AG04449 (cell line): ENCODE measurements at regions not wholly inside any gene's neighbourhood (a gene's known extent, or its start where the extent isn't known, plus 50 kb on each side); places are given as distances from the start of the nearest gene placed in this dataset.
"Not testable (repeated sequence)": the region's sequence is repeated elsewhere in the genome, so short reads cannot be mapped to it uniquely, and the experiment has no call there.

Source experiments
- CTCF ChIA-PET: fragments of 350-600 bp; formaldehyde crosslinking; extraction: SDS; loops from one replicate; lab custom pipeline; 2021; ENCODE audit warnings: antibody characterized with exemption; lab: Yijun Ruan, JAX
- POLR2A ChIA-PET: fragments of 400-600, 350-600 bp; formaldehyde crosslinking; extraction: SDS; loops from one replicate; lab custom pipeline; 2020; ENCODE audit warnings: antibody characterized with exemption, inconsistent platforms; lab: Yijun Ruan, JAX
- DNase-seq: peaks from one replicate; pipeline ENCODE4 v3.0.0-alpha.2; 2010; ENCODE audit warnings: low read depth, low spot score
- H3K4me3 ChIP-seq: 2 replicates; pipeline ENCODE4 v1.5.1; 2011; ENCODE audit warnings: low read depth, mild to moderate bottlenecking, control low read depth, low read length
- TF ChIP-seq, protein P1 (sequence below): IDR thresholded peaks from one replicate; pipeline ENCODE4 v1.5.1; 2011; ENCODE audit warnings: mild to moderate bottlenecking, moderate library complexity, low read length, control low read depth, inconsistent platforms; ENCODE audit not compliant: insufficient read depth; ENCODE audit errors: missing control alignments

DNA sequence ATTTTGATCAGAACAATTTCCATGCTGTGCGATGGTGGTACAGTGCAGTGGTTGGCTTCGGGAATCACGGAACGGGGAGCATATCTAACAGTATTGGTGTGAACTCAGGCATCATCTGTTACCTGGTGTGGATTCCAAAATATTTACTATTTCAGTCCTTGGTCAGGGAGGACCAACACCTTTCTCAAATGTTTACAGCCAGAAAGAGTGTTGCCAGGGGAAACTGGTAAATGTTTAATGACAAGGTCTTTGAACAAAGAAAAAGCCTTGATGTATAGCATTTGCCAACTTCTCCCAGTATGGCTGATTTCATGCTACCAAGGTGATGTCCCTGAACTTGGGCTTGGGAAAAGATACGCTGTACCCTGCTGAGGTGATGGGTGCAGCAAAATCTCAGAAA is 145.6 kb upstream of the POC5 start:
- ChIA-PET POLR2A (no interaction called here), CTCF (no interaction called here)
- no peak for DNase-seq
- TF ChIP-seq, protein P1, sequence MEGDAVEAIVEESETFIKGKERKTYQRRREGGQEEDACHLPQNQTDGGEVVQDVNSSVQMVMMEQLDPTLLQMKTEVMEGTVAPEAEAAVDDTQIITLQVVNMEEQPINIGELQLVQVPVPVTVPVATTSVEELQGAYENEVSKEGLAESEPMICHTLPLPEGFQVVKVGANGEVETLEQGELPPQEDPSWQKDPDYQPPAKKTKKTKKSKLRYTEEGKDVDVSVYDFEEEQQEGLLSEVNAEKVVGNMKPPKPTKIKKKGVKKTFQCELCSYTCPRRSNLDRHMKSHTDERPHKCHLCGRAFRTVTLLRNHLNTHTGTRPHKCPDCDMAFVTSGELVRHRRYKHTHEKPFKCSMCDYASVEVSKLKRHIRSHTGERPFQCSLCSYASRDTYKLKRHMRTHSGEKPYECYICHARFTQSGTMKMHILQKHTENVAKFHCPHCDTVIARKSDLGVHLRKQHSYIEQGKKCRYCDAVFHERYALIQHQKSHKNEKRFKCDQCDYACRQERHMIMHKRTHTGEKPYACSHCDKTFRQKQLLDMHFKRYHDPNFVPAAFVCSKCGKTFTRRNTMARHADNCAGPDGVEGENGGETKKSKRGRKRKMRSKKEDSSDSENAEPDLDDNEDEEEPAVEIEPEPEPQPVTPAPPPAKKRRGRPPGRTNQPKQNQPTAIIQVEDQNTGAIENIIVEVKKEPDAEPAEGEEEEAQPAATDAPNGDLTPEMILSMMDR, result no peak
- H3K4me3 ChIP-seq, result no peak overlapping the region

DNA sequence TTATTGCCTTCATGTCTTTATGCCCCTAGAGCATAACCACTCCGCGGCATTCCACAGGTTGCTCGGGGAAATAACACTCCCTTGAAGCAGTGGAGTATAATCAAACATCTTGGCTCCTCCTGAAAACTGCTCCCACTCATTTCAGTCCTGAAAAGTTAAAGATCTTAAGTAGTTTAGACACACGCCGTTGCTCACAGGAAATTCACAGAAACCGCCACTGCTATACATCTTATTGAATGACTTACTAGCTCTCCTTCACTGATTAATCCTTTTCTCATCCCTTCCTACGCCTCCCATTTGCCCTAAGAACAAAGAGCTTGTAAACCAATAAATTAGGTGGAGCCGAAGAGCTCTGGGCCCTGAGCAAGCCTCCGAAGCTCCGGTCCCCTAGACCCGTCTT is 142.4 kb upstream of the POC5 start:
- CTCF ChIA-PET, H3K4me3 ChIP-seq, DNase-seq, POLR2A ChIA-PET: not testable (repeated sequence)

DNA sequence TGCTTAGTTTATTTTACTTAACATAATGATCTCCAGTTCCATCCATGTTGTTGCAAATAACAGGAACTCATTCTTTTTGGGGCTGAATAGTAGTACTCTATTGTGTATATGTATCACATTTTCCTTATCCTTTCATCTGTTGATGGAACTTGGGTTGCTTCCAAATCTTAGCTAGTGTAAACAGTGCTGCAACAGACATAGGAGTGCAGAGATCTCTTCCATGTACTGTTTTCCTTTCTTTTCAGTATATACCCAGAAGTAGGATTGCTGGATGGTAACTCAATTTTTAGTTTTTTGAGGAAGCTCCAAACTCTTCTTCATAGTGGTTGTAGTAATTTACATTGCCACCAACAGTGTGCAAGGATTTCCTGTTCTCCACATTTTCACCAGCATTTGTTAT is 138.8 kb upstream of the POC5 start:
- TF ChIP-seq, protein P1, result no peak
- POLR2A ChIA-PET, result no interaction called here
- no peak for DNase-seq
- H3K4me3 ChIP-seq, result no peak overlapping the region
- CTCF ChIA-PET, result no interaction called here

DNA sequence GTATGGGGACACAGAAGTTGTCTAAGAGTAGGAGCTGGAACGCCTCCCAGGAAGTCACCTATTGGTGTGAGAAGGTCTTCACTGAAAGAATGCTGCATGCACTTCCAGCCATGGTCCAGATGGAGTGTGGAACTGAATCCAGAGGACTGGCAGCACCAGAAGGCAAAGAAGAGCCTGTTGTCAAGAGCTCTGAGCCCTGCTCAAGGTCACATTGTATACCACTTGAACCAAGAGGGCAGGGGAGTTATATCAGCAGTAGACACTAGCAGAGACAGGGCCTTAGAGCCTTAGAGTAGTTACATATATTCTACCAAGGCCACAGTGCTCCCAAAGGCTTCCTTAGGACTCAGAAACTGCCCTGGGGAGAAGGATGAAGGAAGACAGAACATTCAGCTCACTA is 130.8 kb upstream of the POC5 start:
- ChIA-PET POLR2A (no interaction called here), CTCF (no interaction called here)
- no peak overlapping the region for H3K4me3 ChIP-seq
- DNase-seq, result no peak
- TF ChIP-seq, protein P1, result no peak

DNA sequence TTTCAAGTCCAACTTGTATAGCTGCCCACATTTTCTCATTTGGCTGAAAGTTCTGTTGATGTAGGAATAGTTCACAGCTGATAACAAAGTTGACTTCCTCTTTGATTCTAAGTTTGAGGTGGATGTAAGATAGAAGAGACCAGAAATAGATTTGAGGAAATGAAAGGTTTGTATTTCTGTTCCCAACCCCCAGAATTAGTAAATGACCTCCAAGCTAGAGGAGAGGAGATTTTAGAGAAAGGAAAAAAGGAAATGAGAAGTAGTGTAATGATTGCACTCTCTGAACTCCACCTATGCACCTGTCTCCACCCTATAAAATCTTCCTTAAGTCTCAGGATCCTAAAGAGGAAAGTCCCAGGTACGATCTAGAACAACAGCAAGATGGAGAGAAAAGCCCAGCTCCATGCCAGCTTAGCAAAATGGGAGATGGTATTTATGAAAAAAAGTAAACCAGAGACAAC is 130.4 kb upstream of the POC5 start:
- TF ChIP-seq, protein P1, result no peak
- ChIA-PET CTCF (no interaction called here), POLR2A (interaction anchor here (0.6 kb wide), 1 partner anchor 419 kb away, joined by 3 read pairs; no protein-coding TSS in a partner anchor)
- no peak for DNase-seq
- no peak overlapping the region for H3K4me3 ChIP-seq

DNA sequence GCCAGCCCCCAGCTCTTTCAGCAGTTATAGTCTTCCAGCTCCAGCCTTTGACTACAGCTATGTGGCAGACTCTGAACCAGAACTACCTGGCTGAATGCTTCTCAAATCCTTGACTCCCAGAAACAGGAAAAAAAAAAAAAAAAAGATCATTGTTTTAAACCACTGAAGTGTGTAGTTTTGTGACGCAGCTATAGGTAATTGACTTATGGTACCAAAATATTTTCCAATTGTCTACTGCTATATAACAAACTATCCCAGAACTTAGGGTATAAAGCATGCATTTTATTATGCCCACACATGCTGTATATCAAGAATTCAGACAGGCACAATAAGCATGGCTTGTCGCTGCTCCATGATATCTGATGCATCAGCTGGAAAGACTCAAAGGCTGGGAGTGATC is 127.1 kb upstream of the POC5 start:
- DNase-seq, result no peak
- no peak overlapping the region for H3K4me3 ChIP-seq
- TF ChIP-seq, protein P1, result no peak
- ChIA-PET CTCF (no interaction called here), POLR2A (no interaction called here)

DNA sequence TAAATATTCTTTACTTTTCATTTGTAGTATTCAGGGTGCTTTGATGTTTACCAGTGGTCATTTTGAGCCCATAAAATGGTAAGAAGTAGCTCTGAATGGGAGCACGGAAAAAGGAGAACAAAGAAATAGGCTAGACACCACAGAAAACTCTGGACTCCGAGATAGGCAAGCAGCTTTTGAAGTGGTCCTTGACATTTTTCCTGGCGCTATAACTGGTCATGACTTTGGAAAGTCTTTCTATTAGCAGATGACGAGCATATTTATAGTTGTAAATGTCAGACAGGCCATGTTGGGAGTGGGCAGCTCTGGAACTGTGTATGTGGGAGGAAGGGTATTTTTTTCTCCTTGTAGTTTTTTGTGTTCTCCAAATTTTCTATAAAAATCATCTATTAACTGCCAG is 126.1 kb upstream of the POC5 start:
- ChIA-PET POLR2A (no interaction called here), CTCF (no interaction called here)
- TF ChIP-seq, protein P1, result no peak
- no peak for DNase-seq
- no peak overlapping the region for H3K4me3 ChIP-seq
